ENCODE measurements at regions not wholly inside any gene's neighbourhood (a gene's known extent, or its start where the extent isn't known, plus 50 kb on each side); places are given as distances from the start of the nearest gene placed in this dataset.
A peak's percentile ranks its signal among the peaks of the same experiment; 100 is the strongest.

- TF ChIP-seq ZNF462 (CRISPR knock-in tag; IDR thresholded peaks at IDR 0.05) (peak; percentile 41; the same call in 1 of the 2 replicates), EZH2 (IDR thresholded peaks at IDR 0.05; ENCODE audit: low read depth, unreplicated experiment) (no peak), NANOG (IDR thresholded peaks at IDR 0.05; ENCODE audit: borderline replicate concordance) (peak; percentile 97)
Measured at GRCh38 chr12:4025181-4026019, 152.2 kb upstream of the PARP11 start (continued).

- peak overlapping the region; percentile 40 for H3K4me2 ChIP-seq
Measured at GRCh38 chr12:4024701-4025100, 151.5 kb upstream of the PARP11 start.

More at GRCh38 chr12:4024701-4025100, 151.5 kb upstream of the PARP11 start:
- peaks cover 6% of the 10 kb centered on the region; the same call in 1 of the 3 replicates for H3K9me3 Mint-ChIP-seq
- H3K27ac ChIP-seq (ENCODE audit: low read depth), result peak overlapping the region; percentile 97
- H3K27me3 ChIP-seq (ENCODE audit: insufficient read depth), result no peaks in the 10 kb centered on the region
- H3K27ac Mint-ChIP-seq, result peak overlapping the region; percentile 98
- peaks cover 83% of the 10 kb centered on the region for H3K4me1 Mint-ChIP-seq
- no peaks in the 10 kb centered on the region for H3K79me2 ChIP-seq (replicated peaks; ENCODE audit: insufficient read depth)
- H3K4me3 ChIP-seq, result peak overlapping the region; percentile 31
- H4K20me1 ChIP-seq (replicated peaks; ENCODE audit: insufficient read depth), result no peaks in the 10 kb centered on the region
- H2AFZ ChIP-seq, result no peak overlapping the region
- peak; percentile 20 for ATAC-seq
- H3K9me2 ChIP-seq (ENCODE audit: insufficient read depth), result 0 out of 2 replicates have a peak, but pooled peaks cover 5% of the 10 kb centered on the region
- H3K4me1 ChIP-seq (ENCODE audit: insufficient read depth), result peaks cover 40% of the 10 kb centered on the region
- peaks cover 34% of the 10 kb centered on the region for H3K27me3 Mint-ChIP-seq (ENCODE audit: insufficient read depth, low read depth, poor library complexity)
- peaks cover 11% of the 10 kb centered on the region; the same call in 2 of the 3 replicates for H3K36me3 Mint-ChIP-seq (ENCODE audit: low read depth)
- H3F3A ChIP-seq (replicated peaks; ENCODE audit: low read depth), result peaks cover 31% of the 10 kb centered on the region; the same call in 1 of the 2 replicates
- TF ChIP-seq CREB1 (CRISPR knock-in tag; IDR thresholded peaks at IDR 0.05; ENCODE audit: low read depth), result no peak
- no peak for TF ChIP-seq ZNF114 (CRISPR knock-in tag; IDR thresholded peaks at IDR 0.05)
- H3K36me3 ChIP-seq (ENCODE audit: insufficient read depth), result no peaks in the 10 kb centered on the region
- H3K4me3 Mint-ChIP-seq, result peak overlapping the region; percentile 62
- DNase-seq (ENCODE audit: low spot score), result peak; percentile 51

All from GM23338 (cell line).